HG03196 (cell line): ENCODE measurements at regions not wholly inside any gene's neighbourhood (a gene's known extent, or its start where the extent isn't known, plus 50 kb on each side); places are given as distances from the start of the nearest gene placed in this dataset.
A peak's percentile ranks its signal among the peaks of the same experiment; 100 is the strongest.

Source experiments
- ATAC-seq: cut with Tn5 transposase; IDR thresholded peaks from one replicate; pipeline ENCODE4 v1.9.1; 2021; ENCODE audit not compliant: unreplicated experiment

DNA sequence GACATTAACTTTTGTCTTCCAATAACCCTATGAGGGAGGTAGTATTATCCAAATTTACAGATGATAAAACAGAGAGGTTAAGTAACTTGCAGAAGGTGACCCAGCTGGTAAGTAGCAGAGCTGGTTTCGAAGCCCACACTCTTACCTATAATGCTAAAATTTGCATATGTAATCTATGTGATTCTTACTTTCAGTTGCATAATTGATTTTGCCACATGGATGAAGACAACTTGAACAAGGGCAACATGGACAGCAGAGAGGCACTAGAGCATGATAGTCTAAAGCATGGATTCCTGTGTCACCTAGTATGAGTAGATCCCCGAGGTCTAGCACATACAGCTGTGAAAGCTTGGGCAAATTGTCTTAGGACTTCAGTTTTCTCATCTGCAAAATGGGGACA lies 117.6 kb upstream of the DTNBP1 start:
- no peak for ATAC-seq

DNA sequence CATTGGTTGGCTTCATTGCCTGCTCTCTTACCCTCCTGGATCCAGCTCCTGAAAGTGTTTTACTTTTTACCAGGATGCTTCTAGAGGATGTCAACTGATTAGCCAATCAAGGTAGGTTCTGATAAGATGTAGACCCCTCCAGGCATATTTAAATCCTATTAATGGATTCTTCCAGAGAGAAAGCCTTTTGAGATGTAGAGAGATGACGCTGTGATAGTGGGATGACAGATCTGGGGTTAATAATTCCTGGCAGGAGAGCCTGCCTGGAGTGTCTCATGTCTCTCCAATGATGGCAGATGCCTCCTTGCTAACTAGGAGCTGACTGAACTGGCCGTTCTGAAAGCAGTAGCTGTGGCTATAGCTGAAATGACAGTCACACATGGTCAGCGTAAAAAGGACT lies 116.9 kb upstream of the DTNBP1 start:
- ATAC-seq = no peak

DNA sequence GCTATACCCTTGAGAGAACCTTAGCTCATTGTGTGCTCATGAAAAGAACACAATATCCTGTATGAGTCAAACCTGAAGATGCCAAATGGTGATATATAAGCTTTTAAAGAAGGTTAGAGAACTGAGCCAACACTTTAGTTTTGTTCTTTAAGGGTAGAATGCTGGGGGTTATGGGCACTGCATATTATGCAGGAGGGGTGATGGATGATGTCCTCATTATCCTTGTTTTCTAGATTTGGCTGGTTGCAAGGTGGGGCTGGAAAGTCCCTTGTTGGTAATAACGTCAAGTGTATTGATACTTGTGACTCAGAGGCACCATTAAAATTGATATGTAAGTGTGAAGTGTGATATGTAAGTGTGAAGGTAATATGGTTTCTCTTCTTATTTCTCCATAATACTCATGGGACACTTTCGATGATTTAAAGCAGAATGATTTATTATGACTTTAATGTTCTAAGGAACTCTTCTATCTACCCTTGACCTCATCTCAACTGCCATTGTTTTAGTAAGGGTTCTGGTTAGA lies 113.7 kb upstream of the DTNBP1 start:
- ATAC-seq = peak; percentile 63

DNA sequence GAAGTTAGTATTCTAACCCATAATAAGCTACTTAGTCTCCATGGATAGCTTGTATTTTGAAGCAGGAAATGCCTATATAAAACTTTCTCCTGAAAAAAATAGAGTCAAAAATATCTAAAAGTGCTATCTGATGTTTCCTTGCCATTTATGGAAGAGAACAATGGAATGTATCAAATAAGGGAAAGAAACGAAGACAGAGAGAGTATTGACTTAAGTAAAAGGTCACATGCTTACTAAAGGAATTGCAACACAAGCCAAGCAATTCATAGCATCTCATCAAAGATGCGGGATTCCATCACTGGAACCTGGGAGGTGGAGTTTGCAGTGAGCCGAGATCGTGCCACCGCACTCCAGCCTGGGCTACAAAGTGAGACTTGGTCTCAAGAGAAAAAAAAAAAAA lies 112.9 kb upstream of the DTNBP1 start:
- no peak for ATAC-seq

DNA sequence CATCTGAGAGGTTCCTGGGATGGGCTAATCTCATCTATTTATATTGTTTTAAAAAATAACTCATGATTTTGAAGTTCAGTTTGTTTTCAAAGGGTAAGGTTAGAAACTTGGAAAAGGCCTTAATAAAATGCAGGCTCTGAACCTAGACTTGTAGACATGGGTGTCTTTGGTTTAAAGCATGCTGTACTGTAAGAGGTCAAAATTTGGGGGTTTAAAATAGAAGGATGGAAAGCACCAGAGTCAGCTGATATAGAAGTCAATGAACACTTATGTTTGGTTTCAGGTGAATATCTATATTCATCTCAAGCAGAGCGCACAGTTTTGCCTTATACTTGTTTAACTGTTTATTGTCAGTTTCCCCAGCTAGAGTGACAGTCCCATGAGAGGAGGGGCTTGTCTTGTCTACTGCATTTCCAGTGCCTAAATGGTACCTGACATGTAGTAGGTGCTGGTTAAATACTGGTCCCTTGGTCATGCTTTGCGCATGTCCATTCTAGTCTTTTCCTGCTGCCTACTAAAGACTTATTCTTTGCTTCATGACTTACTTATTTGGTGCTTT lies 112.3 kb upstream of the DTNBP1 start:
- no peak for ATAC-seq

DNA sequence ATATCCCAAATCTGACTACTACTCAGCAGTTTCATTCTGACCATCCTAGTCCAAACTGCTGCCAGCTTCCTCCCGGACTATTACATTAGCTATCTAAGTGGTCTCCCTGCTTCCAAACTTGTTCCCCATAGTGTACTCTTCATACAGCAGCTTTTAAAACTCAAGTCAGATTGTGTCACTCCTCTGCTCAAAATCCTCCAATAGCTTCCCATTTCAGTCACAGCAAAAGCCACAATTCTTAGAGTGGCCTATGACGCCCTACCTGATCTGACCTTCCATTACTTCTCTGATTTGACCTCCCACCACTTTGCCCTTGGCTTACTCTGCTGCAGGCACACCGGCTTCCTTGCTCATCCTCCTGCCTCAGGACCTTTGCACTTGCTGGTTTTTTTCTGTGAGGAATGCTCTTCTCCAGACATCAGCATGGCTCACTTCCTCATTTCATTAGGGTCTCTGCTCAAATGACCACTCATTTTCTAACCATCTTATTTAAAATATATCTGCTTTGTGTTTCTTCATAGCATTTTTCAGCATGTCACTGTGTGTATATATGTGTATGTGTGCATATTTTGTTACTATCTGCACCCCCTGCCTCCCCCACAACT lies 111.1 kb upstream of the DTNBP1 start:
- no peak for ATAC-seq

DNA sequence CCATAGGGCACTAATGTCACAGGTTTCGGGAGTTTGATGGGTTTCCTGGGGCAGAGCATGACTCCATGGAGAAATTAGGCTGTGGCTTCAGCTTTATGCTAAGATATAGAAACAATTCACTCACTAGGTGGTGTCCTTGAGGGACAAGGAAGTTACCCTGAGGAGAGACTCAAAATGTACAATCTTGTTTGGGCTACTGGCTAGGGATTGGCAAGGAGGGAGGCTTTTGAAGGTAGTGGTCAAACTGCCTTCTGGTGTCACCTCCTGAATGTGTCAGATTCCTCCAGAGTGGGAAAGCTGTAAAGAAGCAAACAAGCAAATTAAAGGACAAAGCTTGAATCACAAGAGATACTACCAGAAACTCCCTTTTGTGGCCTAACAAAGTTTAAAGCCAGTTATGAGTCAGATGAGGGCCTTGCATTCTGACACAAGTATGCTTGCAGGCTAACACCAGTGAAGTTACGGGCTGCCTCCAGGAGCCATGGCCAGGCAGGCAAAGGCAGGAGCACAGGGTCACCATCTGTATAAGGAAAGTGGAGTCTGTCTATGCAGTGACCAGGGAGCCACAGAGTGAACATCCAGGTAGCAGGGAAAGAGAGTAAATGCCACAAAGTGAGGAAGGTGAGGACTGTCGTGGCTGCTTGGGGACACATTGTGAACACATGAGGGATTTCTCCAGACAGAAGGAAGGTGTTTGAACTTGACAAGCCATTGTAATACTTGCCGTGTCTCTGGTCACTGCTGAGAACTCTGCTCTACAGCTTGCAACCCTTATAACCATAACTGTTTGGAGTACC lies 107.7 kb upstream of the DTNBP1 start:
- peak; percentile 47 for ATAC-seq

DNA sequence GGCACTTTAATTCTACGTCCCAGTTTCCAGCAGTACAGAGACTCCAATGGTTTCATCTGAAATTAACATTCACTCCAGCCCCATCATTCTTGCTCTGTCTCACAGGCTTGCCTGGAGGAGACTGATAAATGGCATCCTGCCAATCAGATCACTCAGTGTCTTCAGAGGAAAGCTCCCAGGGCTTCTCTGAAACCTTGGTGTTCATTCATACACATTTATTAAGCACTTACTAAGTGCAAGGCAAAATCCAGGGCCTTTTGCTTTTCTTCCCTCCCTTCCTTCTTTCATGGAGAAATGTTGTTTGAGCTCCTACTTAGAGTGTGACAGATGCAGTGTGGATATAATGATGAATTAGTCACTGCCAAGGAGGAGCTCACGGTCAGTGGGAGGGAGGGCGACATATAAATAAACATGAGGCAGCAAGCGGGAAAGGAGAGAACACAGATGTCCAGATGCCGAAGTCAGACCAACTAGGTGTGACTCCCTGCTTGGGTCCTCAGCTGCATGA lies 106.7 kb upstream of the DTNBP1 start:
- ATAC-seq = no peak

DNA sequence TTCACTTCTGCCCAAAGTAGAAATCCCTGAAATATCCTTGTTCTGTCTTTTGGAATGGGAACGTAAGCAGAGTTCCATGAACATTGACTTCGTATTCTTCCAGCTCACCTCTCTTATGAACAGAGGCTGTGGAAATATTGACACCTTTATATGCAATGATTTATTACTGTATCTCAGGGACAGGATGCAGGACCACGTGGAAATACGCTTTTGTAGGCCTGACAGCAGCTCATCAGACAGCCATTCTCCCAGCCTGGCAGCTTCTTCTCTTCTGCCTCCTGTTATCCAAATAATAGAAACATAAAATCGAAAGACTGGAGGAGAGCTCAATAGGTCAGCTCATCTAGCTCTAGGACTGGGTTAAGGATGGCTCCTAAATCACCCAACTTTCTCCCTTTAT lies 106.2 kb upstream of the DTNBP1 start:
- ATAC-seq = no peak

DNA sequence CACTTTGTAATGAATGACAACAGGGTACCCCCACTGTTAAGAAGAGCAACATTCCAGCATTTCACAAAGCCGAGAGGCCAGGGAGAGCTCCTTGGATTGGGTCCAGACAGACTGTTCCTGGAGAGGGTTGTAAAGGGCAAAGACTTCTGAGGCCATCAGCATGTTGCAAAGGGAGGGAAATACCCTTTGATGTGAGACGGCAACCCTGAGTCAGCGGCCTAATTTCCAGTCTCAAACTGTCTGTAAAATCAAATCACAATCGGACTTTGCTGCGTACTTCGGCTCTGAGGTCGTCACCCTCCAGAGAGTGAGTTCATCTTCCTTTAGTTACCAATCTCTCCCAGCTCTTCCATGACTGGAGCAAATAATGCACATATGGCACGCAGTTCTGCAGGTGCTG lies 101.0 kb upstream of the DTNBP1 start:
- ATAC-seq = no peak

DNA sequence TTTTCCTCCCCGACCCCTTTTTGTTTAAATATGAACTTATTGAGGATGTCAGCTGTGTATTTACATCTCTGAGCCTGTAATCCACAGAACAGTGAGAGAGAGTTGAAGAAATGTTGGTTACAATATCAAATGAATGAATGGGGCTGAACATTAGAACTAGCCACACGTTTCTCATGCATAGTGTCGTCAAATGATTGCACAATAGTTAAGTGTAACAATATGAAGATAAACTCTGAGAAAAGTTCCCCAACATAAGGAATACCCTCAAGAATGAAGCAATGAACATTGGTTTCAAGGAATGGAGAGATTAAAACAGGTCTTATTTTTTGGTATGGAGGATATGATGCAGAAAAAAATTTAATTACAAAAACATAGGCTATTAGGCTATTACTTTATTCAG lies 100.5 kb upstream of the DTNBP1 start:
- ATAC-seq = no peak

DNA sequence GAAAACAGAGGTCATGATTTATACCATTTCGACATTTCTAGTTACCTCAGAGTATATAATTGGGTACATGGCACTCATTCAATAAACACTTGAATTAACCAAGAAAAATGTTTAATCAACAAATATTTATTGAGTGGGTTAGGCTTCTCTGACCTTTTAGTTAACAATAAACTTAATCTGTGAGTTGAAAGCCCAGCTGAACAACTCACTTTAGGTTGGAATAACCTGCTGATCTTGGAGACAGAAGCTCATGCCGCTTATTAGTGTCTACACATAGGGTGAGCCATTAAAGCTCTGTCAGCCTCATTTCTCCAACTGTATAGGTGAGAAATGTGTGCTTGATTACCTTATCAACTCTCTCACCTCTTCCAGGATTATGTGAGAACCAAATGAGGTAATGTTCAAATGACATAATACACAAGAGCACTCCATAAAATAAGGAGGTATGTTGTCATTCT lies 98.2 kb upstream of the DTNBP1 start:
- no peak for ATAC-seq

DNA sequence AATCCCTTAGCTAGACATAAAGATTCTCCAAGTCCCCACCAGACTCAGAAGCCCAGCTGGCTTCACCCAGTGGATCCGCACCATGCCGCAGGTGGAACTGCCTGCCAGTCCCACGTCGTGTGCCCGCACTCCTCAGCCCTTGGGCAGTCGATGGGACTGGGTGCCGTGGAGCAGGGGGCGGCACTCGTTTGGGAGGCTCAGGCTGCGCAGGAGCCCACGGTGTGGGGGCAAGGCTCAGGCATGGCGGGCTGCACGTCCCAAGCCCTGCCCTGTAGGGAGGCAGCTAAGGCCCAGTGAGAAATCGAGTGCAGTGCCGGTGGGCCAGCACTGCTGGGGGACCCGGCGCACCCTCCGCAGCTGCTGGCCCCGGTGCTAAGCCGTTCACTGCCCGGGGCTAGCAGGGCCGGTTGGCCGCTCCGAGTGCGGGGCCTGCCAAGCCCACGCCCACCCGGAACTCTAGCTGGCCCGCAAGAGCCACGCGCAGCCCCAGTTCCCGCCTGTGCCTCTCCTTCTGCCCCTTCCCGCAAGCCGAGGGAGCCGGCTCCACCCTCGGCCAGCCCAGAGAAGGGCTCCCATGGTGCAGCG lies 95.9 kb upstream of the DTNBP1 start:
- no peak for ATAC-seq

DNA sequence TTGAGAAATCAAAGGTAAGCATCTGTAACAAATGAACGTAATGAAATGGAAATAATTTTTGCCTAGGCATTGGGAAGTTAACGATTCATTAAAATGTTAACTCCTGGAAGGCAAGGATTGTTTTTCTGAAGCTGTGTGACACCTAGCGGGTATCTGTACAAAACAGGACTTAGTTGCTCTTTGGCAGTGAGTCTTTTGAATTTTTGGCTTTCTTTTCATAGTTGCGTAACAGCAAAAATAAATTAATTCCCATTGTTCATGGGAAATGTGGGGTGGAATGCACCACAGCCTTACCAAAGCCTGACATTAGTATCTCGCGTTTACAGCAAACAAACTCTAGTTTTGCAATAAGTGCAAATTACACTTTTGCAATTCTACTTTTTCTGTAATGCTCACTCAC lies 92.7 kb upstream of the DTNBP1 start:
- ATAC-seq = no peak

DNA sequence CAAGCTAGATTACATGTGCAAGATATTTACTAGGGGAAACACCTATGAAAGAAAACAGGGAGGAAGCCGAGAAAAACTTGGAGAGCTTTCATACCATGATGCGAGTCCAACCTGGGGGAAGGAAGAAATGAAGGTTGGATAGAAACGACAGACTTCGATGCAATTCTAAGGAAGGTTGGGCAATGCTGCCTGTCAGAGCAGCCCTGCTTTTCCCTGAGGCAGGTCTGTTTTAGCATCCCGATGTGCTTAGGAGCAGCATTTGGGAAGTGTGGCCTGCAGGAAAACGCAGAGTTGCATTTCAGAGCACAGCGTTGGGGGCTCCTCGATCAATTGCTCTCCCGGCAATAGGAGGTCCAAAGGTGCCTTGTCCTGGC lies 91.9 kb upstream of the DTNBP1 start:
- no peak for ATAC-seq

DNA sequence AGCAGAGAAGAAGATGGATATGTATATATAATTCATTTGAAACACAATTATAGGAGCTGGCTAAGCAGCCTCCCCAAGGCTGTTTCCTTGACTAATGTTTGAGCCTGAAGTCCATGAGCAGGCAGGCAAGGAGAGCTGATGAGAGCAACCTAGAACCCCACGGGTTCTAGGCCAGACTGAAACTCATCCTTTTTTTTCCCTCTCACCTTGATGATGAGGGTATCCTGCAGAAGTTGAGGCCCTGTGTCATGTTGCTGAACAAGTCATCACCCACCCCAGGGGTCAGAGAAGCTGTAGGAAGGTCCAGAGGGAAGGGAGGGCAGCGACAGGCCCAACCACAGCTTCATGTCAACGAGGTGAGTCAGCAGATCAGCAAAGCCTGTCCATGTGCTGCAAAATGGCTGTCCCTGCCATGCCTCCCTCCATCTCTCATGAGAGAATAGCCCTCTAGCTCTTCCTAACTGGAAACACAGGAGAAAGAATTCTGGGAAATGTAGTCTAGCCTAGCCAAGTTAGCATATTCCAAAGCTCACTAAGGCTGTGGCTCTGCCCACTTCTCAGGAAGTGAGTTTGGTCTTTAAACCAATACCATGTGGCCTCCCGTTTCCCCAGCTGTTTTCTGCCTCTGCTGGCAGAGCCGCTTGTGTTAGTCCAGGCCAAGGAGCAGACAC lies 91.3 kb upstream of the DTNBP1 start:
- no peak for ATAC-seq

DNA sequence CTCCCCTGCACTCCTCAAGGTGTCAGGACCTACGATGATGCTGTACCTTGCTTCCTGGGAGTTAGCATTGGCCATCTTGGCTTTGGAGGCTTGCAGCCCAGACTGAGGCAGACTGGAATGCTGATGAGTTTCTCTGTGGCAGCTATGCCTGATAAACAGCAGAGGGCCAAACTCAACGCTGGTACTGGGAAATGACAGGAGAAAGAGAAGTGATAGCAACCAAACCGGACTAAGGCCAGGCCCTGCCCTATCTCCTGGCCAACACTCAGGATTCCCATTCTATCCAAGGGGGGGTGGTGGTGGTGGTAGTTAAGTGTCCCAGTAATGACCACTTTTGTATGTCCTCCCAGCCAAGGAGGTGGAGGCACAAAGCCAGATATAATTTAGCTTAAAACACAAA lies 90.0 kb upstream of the DTNBP1 start:
- ATAC-seq = no peak

DNA sequence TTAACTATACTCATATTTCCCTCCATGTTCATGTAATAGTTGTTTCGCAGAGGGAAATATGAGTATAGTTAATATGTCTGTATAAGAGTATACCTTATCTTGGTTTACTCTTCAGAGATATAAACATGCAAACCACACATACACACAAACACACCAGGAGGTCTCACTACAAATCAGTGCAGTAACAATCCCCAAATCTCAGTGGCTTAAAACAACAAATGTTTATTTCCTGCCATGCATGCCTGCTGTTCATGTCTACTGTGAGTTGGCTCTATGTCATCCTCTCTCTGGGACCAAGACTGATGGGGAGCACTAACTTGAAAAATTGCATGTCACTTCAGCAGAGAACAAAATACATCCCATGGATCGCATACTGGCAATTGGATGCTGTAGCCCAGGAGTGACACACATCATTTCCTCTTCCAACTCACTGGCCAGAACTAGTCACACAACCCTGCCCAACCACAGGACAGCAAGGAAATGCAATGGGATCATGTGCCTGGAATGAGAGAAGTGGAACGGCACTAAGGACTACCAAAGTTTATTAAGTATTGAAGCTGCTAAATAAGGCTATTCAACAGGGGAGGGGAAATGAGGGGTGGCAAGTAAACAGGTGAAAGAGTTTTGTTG lies 89.0 kb upstream of the DTNBP1 start:
- ATAC-seq = no peak

DNA sequence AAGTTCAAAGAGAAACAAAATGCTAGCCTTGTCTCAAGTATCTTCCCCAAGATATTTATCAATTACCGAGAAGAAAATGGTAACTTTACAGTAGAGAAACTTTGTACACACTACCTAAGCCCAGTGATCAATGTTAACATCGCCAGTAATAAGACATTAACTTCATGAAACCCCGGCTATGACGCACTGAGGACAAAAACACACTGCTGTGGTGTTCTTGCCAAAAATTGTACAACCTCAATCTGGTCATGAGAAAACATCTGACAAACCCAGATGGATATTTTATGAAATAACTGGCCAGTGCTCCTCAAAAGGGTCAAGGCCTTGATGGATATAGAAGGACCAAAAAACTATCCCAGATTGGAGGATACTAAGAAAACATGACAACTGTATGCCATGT lies 85.5 kb upstream of the DTNBP1 start:
- no peak for ATAC-seq

DNA sequence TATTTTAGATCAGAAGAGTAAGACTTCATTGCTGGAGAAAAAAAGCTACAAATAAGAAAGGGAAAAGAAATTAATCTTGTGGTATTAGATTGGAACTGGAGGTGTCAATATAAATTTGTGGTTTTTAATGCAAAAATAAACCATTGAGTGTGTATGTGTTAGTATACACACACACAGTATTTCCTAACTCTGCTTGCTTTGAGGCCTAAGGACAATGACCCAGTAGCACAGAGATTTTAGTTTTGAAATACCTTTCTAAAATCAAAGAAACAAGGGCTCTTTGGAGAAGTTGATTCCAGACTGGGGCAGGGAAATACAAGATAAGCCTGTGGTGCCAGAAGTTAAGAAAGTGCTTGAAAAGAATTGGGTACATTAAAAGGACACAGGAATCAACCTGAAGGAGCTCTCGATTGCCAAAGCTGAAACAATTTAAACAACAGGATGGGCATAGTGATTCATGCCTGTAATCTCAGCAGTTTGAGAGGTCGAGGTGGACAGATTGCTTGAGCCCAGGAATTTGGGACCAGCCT lies 84.6 kb upstream of the DTNBP1 start:
- no peak for ATAC-seq
